Left renal cortex interstitium (tissue), 4 donors: ENCODE measurements at regions not wholly inside any gene's neighbourhood (a gene's known extent, or its start where the extent isn't known, plus 50 kb on each side); places are given as distances from the start of the nearest gene placed in this dataset.
"Not testable (repeated sequence)": the region's sequence is repeated elsewhere in the genome, so short reads cannot be mapped to it uniquely, and the experiment has no call there.

Experiments used
- DNase-seq, 4 donors: peaks; one replicate each; pipeline ENCODE4 v3.0.0-alpha.2; 2013; ENCODE audit warnings: low read depth in 4 of 4, low spot score in 2 of 4, missing footprints in 1 of 4

GRCh38 chr5:91928754-91929521, 545.8 kb upstream of the ARRDC3 start:
- DNase-seq, result peak in 1 of 4 donors; percentile 11

- no peak for DNase-seq
Measured at GRCh38 chr5:91927439-91927838, 544.3 kb upstream of the ARRDC3 start.

- no peak for DNase-seq
Measured at GRCh38 chr5:91925249-91925648, 542.1 kb upstream of the ARRDC3 start.

GRCh38 chr5:91917037-91917814, 534.1 kb upstream of the ARRDC3 start:
- not testable (repeated sequence) for DNase-seq

GRCh38 chr5:91910655-91911054, 527.5 kb upstream of the ARRDC3 start:
- no peak for DNase-seq

GRCh38 chr5:91910247-91910646, 527.1 kb upstream of the ARRDC3 start:
- no peak for DNase-seq

- no peak for DNase-seq
Measured at GRCh38 chr5:91906494-91906893, 523.4 kb upstream of the ARRDC3 start.

- no peak for DNase-seq
Measured at GRCh38 chr5:91906027-91906426, 522.9 kb upstream of the ARRDC3 start.

- no peak for DNase-seq
Measured at GRCh38 chr5:91898898-91899297, 515.8 kb upstream of the ARRDC3 start.

GRCh38 chr5:91898019-91898418, 514.9 kb upstream of the ARRDC3 start:
- DNase-seq, result no peak

- no peak for DNase-seq
Measured at GRCh38 chr5:91888810-91889209, 505.7 kb upstream of the ARRDC3 start.

GRCh38 chr5:91885291-91886265, 502.5 kb upstream of the ARRDC3 start:
- DNase-seq, result no peak

- no peak for DNase-seq
Measured at GRCh38 chr5:91884036-91884435, 500.9 kb upstream of the ARRDC3 start.

- DNase-seq, result no peak
Measured at GRCh38 chr5:91875196-91875779, 492.2 kb upstream of the ARRDC3 start.

GRCh38 chr5:91867799-91868198, 484.7 kb upstream of the ARRDC3 start:
- DNase-seq, result no peak

GRCh38 chr5:91865915-91866314, 482.8 kb upstream of the ARRDC3 start:
- no peak for DNase-seq

GRCh38 chr5:91864962-91865361, 481.8 kb upstream of the ARRDC3 start:
- DNase-seq, result no peak

- no peak for DNase-seq
Measured at GRCh38 chr5:91851670-91852069, 468.6 kb upstream of the ARRDC3 start.

GRCh38 chr5:91850031-91850430, 466.9 kb upstream of the ARRDC3 start:
- DNase-seq, result no peak

- no peak for DNase-seq
Measured at GRCh38 chr5:91849069-91849468, 466.0 kb upstream of the ARRDC3 start.
